GM06990 (cell line): ENCODE measurements at regions not wholly inside any gene's neighbourhood (a gene's known extent, or its start where the extent isn't known, plus 50 kb on each side); places are given as distances from the start of the nearest gene placed in this dataset.

ENCODE experiments used
- DNase-seq: peaks from one replicate; pipeline ENCODE4 v3.0.0-alpha.2; 2011; ENCODE audit not compliant: insufficient read length; ENCODE audit errors: extremely low read depth
- H3K27me3 ChIP-seq: replicated peaks from 2 replicates; pipeline ENCODE4 v1.6.0; 2011; ENCODE audit warnings: low read length; ENCODE audit not compliant: control insufficient read depth, insufficient read depth
- H3K36me3 ChIP-seq: 2 replicates; pipeline ENCODE4 v1.5.1; 2011; ENCODE audit warnings: low read length; ENCODE audit not compliant: control insufficient read depth, insufficient read depth
- H3K4me3 ChIP-seq: replicated peaks from 2 replicates; pipeline ENCODE4 v1.5.1; 2011; ENCODE audit warnings: low read depth, mild to moderate bottlenecking, control low read depth, low read length
- CTCF ChIP-seq: IDR thresholded peaks from 2 replicates; pipeline ENCODE4 v1.5.1; 2011; ENCODE audit warnings: low read length, control low read depth, mild to moderate bottlenecking, inconsistent platforms; ENCODE audit not compliant: insufficient read depth, poor library complexity, severe bottlenecking

DNA sequence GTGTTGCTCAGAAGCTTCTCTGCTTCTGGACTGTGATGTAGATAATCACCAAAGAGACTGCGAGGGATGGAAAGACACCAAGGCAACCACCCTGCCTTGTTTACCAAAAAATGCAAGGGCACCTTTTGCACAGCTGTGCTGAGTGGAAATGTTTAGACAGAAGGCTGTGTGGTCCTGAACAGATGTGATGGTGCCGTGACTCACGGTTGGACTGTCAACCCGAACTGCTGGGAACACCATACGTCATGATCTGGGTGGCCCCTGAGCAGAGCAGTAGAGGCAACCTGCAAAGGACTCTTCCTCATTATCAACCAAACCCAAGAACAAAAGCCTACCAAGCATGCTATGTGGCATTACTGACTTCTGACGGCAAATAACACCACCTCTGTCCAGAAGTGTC, 61.3 kb upstream of the LPP start:
- peaks cover 4% of the 10 kb centered on the region for H3K27me3 ChIP-seq
- H3K4me3 ChIP-seq = no peak overlapping the region
- no peaks in the 10 kb centered on the region for H3K36me3 ChIP-seq
- no peak for TF ChIP-seq CTCF
- DNase-seq = no peak

- no peaks in the 10 kb centered on the region for H3K36me3 ChIP-seq
- no peak for TF ChIP-seq CTCF
- H3K4me3 ChIP-seq = no peak overlapping the region
- peaks cover 4% of the 10 kb centered on the region for H3K27me3 ChIP-seq
- DNase-seq = no peak
Observed at GRCh38 chr3:188095431-188095830, 58.5 kb upstream of the LPP start.

DNA sequence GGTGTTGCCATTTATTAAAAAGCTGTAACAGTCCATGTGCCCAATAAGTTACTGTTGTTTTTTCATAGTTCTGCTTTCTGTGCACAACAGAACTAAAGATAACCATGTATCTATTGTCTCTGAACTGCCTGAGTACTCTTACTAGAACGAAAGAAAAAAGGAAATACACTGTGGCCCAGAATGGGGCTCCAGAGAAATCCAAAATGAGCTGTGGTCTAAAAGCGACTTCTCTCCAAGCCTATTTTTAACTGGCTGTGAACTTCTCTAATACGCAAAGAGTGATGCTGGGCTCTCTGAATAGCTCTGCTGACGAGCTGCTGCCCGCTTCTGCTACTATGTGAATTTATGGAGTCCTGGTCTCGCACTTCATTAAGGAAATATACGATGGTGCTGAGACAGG, 56.2 kb upstream of the LPP start:
- H3K36me3 ChIP-seq = no peaks in the 10 kb centered on the region
- no peak for DNase-seq
- H3K4me3 ChIP-seq = no peak overlapping the region
- H3K27me3 ChIP-seq = no peaks in the 10 kb centered on the region; the same call in 1 of the 2 replicates
- TF ChIP-seq CTCF = no peak

DNA sequence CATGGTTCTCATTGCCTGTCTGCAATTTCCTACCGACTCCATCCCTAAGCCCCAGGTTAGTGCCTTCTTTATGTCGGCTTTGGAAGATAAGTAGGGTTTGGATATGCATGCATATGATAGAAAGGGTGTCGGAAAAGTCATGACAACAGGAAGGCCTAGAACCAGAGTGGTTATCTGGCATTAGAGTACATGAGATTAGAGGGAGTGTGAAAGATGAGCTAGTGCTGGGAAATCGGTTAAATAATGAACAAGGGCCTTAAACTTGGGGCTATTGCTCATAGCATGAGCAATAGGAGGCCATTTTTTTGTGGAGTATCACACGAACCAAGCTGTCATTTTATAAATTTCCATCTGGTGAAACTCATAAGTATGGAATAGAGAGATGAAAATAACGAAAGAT, 54.0 kb upstream of the LPP start:
- H3K27me3 ChIP-seq = no peaks in the 10 kb centered on the region; the same call in none of the 2 replicates
- no peak for TF ChIP-seq CTCF
- no peak for DNase-seq

DNA sequence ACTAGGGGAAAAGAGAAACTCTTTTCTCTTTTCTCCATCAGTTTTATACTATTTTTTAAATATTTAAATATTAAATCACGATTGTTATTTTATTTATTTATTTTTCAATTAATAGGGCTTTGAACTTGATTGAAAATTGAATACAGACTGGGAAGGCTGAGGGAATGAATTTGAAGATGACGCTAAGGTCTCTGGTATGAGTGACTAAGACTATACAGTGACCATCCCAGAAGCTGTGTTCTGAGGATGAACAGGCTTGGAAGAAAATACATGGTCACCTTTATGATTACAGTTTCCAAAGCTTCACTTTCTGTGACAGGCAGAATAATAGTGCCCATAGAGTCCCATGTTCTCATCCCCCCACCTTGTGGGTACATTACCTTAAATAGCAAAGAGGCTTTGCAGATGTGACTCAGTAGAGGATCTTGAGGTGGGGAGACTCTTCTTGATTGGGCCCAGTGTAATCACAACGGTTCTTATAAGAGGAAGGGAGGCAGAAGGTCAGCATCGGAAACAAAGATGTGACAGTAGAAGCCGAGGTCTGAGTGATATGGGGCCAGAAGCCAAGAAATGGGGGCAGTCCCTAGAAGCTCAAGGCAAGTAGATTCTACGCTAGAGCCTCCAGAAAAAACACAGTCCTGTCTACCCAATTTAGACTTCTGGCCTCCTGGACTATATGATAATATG, 51.0 kb upstream of the LPP start:
- DNase-seq = no peak
- no peak for TF ChIP-seq CTCF
- Histone ChIP-seq H3K27me3 (no peaks in the 10 kb centered on the region; the same call in 1 of the 2 replicates), H3K4me3 (no peak overlapping the region), H3K36me3 (no peaks in the 10 kb centered on the region)

More for the DNA sequence above, 54.0 kb upstream of the LPP start:
- H3K4me3 ChIP-seq = no peak overlapping the region
- no peaks in the 10 kb centered on the region for H3K36me3 ChIP-seq

DNA sequence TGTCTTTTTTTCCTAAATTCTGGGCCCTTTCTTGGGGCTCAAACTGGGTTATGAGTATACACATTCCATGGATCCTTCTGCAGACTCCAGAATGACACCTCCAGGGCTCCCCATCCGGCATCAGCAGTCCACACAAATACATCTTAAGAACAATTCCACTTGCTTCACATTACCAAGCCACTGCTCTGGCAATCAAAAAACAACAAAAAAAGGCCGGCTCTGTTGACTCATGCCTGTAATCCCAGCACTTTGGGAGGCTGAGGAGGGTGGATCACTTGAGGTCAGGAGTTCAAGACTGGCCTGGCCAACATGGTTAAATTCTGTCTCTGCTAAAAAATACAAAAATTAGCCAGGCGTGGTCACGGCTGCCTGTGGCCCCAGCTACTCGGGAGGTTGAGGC, 49.9 kb upstream of the LPP start:
- H3K4me3 ChIP-seq = no peak overlapping the region
- no peaks in the 10 kb centered on the region for H3K36me3 ChIP-seq
- DNase-seq = no peak
- no peaks in the 10 kb centered on the region; the same call in 1 of the 2 replicates for H3K27me3 ChIP-seq
- TF ChIP-seq CTCF = no peak
